ENCODE measurements at regions not wholly inside any gene's neighbourhood (a gene's known extent, or its start where the extent isn't known, plus 50 kb on each side); places are given as distances from the start of the nearest gene placed in this dataset.
A peak's percentile ranks its signal among the peaks of the same experiment; 100 is the strongest.

- TF ChIP-seq CTCF (IDR thresholded peaks at IDR 0.05; ENCODE audit: insufficient read depth, low read depth, low read length, missing control alignments) = no peak
- no peak for DNase-seq (ENCODE audit: low read depth)
- no peak overlapping the region for H3K4me3 ChIP-seq (ENCODE audit: low read length)
These were observed 149.4 kb upstream of the SNX19 start for GRCh38 chr11:131065435-131066413.

GRCh38 chr11:131066551-131066950 lies 150.3 kb upstream of the SNX19 start:
- no peak for DNase-seq (ENCODE audit: low read depth)
- no peak for TF ChIP-seq CTCF (IDR thresholded peaks at IDR 0.05; ENCODE audit: insufficient read depth, low read depth, low read length, missing control alignments)
- H3K4me3 ChIP-seq (ENCODE audit: low read length) = no peak overlapping the region

- DNase-seq (ENCODE audit: low read depth) = no peak
- TF ChIP-seq CTCF (IDR thresholded peaks at IDR 0.05; ENCODE audit: insufficient read depth, low read depth, low read length, missing control alignments) = no peak
- H3K4me3 ChIP-seq (ENCODE audit: low read length) = no peak overlapping the region
These were observed 154.1 kb upstream of the SNX19 start for GRCh38 chr11:131070365-131070764.

- no peak overlapping the region for H3K4me3 ChIP-seq (ENCODE audit: low read length)
- no peak for TF ChIP-seq CTCF (IDR thresholded peaks at IDR 0.05; ENCODE audit: insufficient read depth, low read depth, low read length, missing control alignments)
- no peak for DNase-seq (ENCODE audit: low read depth)
These were observed 156.9 kb upstream of the SNX19 start for GRCh38 chr11:131073167-131073566.

- H3K4me3 ChIP-seq (ENCODE audit: low read length) = no peak overlapping the region
- DNase-seq (ENCODE audit: low read depth) = no peak
- no peak for TF ChIP-seq CTCF (IDR thresholded peaks at IDR 0.05; ENCODE audit: insufficient read depth, low read depth, low read length, missing control alignments)
These were observed 158.3 kb upstream of the SNX19 start for GRCh38 chr11:131074573-131074972.

- no peak for TF ChIP-seq CTCF (IDR thresholded peaks at IDR 0.05; ENCODE audit: insufficient read depth, low read depth, low read length, missing control alignments)
- peak; percentile 72 for DNase-seq (ENCODE audit: low read depth)
These were observed 161.1 kb upstream of the SNX19 start for GRCh38 chr11:131077340-131077739.

More at GRCh38 chr11:131077340-131077739, 161.1 kb upstream of the SNX19 start:
- no peak overlapping the region for H3K4me3 ChIP-seq (ENCODE audit: low read length)
